ENCODE measurements at regions not wholly inside any gene's neighbourhood (a gene's known extent, or its start where the extent isn't known, plus 50 kb on each side); places are given as distances from the start of the nearest gene placed in this dataset.

DNA sequence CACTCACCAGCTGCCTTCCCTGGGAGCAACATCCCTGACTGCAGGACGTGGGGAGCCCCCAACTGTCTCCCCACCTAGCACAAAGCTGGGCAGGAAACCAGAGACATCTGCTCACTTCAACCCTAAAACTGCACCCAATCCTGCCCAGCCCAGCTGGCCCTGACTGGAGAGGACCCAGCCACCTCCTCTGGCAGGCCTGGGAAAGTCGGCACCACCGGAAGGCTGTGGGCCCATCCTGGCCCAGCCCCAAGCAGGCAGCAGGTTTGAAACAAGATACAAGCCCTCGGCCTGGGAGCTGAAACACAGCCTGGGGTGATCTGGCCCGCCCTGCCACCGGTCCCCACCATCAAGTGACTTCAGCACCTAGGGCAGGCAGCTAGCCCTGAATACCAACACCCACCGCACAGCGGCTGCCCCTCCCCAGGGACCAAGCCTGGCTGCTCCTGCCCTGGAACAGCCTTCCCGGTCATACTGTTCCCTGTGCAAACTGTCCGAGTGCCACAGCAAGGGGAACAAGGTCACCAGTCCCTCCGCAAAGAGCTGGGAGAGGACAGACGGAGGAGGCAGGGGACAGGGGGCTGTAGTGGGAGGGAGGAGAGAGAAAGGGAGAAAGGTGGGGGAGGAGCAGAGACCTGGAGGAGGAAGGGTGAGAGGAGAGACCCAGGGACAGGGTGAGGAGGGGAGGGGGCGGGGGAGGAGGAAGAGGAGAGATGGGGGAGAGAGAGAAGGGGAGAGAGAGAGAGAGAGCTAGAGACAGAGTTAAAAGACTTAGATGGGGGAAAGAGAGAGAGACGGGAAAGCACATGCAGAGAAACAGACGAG, 115.7 kb downstream of the RFLNA start:
- peak; percentile 77 for DNase-seq

DNA sequence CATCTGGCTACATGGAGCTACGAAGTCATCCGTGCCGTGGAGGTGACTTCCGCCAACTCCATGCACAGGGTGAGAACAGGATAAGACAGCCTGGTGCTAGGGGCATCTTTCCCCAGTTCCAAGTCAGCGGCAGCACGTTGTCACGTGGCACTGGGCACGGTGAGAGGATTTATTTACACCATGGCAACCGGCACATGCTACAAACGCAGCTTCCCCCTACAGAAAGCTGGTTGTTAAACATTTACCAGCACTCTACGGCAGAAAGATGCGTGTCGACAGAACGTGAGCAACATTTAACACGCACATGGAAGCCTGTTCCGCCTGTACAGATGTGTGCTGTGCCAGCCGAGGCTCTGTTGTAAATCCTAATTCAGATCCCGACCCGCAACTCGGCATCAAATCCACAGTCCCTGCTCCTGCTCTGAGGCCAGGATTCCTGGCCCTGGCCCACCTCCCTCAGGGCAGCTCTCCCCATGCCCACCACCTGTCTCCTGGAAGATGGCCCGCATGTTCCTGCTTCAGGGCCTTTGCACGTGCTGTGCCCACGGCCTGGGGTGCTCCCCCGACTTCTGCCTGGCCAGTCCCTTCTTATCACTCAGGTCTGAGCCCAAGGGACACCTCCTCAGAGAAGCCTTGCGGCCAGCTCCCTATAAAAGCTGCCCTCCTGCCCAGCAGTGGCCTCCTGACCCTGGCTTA, 114.1 kb downstream of the RFLNA start:
- peak; percentile 99 for DNase-seq

DNA sequence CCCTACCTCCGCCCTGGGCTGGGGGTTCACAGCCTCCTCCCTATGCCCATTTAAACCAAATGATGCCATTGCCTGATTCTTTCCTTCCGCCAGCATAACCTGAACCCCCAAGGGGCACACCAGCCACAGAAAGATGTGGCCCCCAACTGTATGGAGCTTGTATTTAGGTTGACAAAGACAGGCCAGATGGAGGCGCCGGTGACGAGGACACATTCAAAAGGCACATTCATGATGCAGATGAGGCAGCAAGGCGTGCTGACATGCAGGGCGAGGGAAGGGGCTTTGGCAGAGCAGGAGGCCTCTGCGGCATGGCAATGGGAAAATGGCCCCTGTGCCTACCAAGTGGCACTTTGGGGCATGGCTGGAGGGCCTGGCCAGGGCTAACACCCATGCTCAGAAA, 112.2 kb downstream of the RFLNA start:
- DNase-seq = no peak

DNA sequence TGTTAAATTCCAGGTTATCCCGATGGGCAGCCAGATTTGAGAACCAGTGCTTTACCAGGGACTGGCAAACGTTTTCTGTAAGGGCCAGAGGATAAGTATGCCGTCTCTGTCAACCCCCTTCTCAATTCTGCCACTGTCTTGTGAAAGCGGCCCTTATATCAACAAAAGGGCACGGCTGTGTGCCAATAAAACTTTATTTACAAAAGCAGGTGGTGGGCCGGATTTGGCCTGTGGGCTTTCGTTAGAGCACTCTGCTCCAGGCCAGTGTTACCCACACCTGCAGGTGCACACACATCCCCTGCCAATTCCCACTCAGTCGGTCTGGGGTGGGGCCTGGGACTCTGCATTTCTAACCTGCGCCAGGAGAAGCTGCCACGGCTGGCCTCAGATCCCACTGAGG, 111.2 kb downstream of the RFLNA start:
- no peak for DNase-seq

DNA sequence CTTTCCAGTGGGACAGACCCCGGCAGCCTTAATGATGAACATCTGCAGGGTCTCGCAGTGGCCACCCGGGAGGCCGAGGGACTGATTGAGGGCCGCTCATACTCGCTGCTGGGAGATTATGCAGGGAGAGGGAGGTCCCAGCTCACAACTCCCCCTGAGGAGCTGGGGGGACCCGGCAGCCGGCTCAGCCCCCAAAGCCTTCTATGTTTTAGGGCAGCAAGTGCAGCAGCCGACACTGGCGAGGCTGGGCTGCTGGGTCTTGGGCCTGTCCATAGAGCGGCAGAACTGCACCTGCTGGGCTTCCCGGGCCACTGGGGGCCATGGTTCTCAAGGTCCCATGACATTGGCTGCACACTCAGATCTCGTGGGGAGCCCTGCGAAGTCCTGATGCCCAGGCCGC, 110.7 kb downstream of the RFLNA start:
- DNase-seq = no peak

DNA sequence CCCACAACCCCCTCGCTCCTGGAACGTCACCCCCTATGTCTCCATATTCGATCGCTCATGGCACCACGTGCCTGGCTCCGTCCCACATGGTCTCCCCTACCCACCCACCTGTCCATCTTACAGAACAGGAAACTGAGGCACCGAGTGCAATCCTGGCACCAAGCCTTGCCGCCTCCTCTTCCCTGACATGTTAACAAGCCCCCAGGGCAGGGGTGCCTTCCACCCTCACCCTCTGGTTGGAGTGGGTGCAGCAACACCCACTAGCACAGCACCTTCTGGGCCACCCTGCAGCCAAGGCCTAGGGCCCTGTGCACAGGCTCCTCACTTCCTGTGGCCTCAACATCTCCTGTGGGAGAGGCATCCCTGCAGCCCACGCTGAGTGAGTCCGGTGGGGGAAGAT, 110.3 kb downstream of the RFLNA start:
- no peak for DNase-seq

DNA sequence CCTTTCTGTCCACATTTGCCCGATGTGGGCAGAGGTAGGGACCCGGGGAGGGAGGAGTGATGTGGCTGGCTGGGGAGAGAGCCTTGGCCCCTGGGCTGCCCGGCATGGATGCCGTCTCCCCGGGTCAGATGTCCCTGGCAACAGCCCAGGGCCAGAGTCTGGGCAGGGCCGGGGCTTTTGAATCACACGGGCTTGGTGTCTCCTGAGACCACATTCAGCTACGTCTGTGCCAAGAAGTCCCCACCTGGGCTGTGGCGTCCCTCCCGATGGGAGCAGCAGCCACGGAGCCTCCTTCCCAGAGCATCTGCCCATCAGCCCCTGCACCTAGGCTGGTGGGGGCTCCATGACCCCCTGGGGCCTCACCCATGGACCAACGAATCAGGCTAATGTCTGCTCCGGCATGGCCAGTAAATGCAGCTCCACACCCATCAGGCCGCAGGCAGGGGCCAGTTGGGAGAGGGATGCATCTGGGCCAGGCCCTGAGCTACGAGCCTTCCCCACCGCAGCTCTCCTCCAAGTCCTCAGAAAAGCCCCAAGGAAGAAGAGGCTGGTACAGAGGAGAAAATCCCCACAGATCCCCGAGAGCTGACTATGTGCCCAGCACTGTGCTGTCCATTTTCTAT, 109.4 kb downstream of the RFLNA start:
- no peak for DNase-seq

DNA sequence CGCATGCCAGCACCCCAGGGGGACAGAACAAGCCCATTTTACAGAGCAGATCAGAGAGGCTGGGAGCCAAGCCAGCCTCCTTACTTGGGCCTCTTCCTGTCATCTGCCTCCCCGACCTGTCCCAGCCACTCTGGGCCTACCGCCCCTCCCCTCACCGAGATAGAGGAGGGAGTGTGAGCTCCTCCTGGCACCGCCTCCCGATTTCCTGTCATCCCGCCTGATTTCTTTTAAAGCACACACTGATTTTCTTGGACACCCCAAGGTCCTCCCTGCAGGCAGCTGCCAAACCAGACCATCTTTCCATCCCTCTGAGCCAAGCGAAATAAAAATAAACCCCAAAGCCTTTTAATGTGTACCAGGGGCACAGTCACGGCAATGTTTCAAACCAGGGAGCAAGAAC, 108.4 kb downstream of the RFLNA start:
- DNase-seq = no peak

DNA sequence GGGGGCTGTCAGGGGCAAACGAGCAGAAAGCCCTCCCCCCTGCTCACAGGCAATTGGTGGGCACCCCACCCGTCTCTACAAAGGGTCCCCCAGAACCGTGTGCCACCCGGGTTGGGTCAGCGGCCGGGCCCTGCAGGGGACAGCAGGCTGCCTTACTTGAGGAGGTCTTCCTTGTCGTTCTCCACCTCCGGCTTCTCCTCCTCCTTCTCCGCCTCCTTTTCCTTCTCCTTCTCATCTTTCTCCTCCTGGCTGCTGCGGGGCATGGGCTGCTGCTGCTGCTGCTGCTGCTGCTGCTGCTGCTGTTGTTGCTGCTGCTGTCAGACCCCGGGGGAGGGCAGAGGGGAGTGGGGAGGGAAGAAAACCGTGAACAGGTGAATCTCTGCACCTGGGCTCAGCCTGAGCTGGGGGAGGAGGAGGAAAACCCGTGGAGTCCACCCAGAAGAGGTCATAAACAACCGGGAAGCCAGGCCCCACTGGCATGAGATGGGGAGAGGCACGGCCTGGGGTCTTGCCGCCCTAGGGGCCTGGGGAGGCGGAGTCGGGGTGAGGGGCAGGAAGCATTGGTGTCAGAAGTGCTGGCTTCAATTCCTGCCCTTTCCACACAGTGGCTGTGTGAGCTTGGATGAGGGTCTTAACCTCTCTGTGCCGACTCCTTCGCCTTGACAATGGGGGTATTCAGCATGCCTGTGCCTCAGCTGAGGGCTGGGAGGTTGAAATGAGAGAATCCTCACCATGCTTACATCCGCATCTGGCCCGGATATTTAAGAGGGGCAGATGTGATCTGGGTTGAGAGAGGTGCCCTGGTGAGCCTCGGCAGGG, 107.6 kb downstream of the RFLNA start:
- no peak for DNase-seq

DNA sequence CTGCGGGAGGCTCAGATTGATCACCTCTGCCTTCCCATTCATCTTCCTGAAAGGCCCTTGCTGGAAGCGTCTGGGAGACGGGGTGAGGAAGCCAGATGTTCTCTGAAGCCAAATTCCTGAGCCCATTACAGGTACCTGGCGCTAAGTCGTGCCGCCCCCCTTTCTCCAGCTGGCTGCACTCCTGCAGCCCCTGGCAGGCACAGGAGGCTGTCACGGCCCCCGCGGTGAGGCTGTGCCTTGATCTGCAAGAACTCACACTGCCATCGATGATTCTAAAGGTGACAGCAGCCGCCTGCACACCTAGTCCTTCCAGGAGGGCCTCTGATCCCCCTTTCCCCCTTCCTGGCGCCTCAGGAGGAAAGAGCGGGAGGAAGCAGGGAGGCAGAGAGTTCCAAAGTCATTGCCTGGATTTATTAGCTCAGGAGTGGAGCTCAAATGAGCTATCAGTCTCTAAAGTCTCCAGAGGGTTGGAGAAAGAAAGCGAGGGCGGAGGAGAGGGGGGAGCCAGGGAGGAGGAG, 106.9 kb downstream of the RFLNA start:
- no peak for DNase-seq

DNA sequence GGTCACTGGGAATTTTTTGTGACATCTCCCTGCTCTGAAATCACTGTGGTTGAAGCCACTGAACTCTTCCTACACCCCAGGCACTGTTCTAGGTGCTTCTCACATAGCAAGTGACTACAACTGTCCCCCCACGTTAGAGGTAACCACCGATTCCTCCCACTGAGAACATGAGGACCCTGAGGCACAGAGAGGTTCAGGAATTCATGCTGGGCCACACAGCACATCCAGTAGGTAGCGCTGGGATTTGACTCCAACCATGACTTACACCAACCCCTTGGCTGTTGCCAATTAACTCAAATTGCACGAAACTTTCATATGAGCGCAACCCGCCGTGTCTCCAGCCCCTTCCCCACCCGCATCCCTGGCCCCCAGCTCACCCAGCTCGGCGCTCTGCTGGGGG, 105.2 kb downstream of the RFLNA start:
- DNase-seq = no peak

DNA sequence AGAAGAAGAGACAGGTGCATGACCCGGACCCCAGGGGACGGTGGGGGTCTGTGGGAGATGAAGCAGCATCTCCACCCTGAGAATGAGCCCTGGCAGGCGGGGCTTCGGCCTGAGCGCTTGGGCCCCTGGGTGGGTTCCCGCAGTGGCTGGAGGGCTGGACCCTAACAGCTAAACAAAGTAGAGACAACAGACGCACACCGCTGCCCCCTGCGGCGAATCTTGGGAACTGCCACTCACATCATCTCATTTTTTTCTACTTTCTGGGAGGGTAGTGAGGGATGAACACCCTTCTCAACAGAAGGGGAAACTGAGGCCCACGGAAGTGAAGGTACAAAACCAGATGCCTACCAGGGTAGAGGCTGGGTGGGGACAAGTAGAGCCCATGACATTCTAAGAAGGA, 104.7 kb downstream of the RFLNA start:
- DNase-seq = peak; percentile 42

DNA sequence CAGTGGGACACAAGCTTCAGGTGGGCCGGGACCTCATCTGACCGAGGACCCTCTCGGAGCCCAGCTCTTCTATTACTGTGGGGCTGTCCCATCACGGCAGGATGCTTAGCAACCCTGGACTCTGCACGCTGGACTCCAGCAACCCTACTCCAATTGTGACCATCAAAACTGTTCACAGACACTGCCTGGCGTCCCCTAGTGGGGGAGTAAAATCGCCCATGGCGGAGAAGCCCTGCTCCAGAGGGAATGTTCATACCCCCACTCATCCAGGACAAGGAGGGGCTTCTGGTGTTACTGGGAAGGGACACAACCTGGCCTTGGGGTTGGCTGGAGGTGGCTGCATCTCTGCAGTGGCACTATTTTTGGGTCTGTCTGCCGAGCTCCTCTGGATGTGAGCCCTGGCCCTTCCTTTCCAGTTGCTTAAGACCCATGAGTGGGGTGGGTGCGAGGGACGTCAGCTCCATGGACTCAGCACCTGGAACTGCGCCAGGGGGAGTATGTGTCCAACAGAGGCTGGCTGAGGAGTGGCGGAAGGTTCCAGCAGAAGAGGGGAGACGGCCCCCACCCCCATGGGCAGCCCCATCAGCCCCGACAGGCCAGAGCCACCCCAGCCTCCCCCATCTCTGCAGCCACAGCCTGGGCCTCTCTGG, 103.8 kb downstream of the RFLNA start:
- no peak for DNase-seq

DNA sequence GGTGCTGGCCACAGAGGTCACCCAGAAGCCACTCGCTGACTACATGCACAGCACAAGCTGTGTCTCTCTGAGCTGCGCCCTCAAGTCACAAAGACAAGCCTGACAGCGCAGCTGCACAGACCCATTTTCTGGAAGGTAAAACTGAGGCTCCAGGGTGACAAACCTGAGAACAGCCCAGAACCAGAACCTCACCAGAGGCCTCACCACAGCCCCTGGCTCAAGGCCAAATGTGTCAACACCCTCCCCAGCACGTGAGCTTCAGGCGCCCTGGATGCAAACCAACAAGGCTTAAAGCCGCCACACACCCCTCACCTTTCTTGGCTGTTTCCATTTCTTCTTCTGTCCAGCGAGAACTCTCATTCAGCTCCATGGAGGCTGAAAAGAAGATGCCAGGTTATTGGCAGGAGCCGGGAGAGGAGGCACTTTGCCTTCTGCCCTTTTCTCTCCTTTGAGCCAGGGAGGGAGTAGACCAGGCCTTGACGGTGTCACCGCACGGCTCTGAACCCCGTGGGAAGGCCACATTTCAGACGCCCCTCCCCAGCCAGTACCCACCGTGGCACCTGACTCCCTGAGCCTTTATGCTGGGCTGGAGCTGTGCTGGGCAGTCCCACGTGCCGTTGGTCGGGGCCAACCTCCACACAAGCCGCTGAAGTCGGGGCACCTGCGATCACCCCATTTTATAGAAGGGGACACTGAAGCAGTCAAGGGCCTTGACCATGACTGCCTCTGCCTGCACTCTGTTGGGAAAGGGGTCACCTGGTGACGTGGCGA, 103.1 kb downstream of the RFLNA start:
- DNase-seq = peak; percentile 41

DNA sequence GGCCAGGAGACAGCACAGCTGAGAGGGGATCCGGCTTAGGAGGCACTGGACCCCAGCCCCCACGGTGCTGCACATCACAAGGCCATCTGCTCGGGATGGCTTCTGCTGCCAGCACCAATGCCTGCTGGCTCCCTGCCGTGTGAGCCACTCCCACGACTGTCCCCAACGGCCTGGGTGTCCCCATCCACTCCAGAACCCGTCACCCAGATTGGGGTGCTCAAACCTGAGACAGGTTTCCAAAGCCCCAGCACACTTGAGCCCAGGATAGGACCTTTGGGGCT, 102.4 kb downstream of the RFLNA start:
- DNase-seq = no peak

DNA sequence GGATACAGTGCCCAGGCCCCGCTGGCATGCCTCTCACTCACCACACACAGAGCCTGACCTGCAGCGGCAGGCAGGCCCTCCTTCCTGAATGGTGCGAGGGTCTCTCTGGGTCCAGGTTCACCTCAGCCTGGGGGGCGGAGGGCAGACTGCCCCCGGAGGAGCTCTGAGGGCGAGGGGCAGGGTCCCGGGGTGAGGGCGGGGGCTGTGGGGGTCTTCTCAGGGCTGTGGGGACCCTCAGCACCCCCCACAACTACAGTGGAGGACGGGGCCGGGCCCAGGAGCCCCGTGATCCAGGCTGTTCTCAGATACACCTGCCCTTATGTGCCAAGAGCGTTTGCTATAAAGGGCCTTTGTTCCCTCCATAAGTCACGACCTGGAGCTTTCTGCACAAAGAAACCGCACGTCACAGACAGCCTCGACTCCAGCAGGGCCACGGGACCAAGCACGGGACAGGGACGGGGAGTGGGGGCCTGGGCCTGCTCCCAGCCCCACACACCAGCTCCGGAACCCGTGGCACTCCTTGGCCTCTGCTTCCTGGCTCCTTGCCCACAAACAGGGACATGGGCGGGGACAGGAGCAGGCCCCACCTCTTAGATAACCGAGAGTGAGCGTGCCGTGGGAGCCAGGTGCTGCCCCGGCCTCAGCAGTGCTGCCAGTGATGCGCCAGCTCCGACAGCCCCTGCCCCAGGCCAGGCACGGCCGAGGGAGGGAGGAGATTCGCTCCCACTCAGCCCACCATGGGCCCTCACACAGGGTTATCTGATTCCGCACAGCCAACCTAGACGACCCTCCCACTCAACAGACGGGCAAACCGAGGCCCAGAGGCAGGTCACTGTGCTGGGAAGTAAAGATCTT, 101.9 kb downstream of the RFLNA start:
- DNase-seq = no peak

DNA sequence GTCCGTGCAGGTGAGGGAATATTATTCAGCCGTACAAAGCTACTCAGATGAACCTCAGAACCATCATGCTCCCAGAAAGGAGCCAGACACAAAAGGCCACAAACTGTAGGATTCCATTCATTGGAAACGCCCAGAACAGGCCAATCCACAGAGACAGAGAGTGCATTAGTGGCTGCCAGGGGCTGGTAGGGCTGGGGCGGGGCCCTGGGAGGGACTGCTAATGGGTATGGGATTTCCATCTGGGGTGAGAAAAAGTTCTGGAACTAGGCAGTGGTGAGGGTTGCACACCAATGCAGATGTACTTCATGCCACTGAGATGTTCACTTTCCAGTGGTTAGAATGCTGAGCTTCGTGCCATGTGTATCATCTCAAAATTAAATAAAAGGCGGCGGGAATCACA, 101.1 kb downstream of the RFLNA start:
- no peak for DNase-seq

DNA sequence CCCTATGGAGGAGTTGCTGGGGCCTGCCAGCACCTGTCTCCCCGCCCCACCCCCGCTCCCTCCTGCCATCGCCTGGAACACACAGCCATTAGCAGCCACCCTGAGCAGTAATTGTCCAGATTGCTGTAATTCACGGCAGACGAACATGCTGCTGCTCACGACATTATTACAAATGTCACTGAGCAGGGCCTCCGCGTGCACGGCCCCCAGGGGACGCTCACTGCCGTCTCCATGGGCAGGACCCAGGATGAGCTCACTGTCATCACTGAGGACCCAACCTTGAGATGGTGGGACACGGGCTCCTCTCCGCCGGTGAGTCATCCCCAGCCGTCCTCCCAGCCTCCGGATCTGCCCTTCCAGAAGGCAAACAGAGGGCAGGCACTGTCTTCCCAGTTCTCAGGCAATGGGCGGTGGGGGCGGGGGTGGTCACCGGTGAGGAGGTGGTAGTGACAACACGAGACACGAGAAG, 100.4 kb downstream of the RFLNA start:
- no peak for DNase-seq

DNA sequence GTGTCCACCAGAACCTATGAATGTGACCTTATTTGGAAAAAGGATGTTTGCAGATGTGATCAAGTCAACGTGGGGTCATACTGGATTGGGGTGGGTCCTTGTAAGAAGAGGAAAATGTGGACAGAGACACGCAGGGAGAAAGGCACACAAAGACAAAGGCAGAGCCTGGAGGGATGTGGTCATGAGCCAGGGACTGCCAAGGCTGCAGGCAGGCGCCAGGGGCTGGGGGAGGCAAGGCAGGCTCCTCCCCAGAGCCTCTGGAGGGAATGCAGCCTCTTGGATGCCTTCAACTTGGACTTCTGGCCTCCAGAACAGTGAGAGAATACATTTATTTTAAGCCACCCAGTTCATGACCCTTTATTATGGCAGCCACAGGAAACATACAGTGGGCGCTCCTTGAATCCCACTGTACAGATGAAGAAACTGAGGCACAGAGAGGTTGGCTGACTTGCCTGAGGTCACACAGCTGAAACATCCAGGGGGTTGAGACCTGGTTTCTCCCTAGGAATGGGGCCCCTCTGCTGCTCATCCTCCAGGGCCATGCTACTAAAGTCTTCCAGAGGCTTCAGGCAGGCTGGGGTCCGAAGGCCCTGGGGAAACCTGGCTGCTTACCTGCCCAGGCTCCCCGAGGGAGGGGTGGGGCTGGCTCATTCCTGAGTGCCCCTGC, 99.7 kb downstream of the RFLNA start:
- DNase-seq = no peak

DNA sequence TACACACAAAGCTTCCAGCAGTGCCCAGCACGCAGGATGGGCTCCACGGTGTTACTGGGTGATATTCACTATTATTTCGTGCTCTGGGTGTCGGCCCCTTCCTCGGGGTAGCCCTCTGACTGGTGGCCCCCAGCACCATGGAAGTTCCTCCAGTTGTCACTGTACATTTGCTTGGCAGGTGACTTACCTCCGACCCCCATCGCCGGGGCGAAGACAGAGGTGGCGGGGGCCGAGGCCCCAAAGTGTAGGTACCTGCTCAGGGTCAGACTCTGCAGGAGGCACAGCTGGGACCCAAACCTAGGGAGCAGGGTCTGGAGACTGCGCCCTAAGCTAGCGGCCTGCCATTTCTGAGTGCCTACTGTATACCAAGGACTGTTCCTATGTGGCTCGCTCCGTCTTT, 98.9 kb downstream of the RFLNA start:
- DNase-seq = no peak
